HEK293 (cell line): ENCODE measurements at regions not wholly inside any gene's neighbourhood (a gene's known extent, or its start where the extent isn't known, plus 50 kb on each side); places are given as distances from the start of the nearest gene placed in this dataset.

Experiments
- CTCF ChIA-PET: fragments of 350-600 bp; formaldehyde crosslinking; extraction: SDS; loops from one replicate; lab custom pipeline; 2021; ENCODE audit warnings: antibody characterized with exemption; lab: Yijun Ruan, JAX
- POLR2A ChIA-PET: fragments of 300-600 bp; formaldehyde crosslinking; extraction: SDS; loops from one replicate; lab custom pipeline; 2020; ENCODE audit warnings: antibody characterized with exemption, inconsistent platforms; lab: Yijun Ruan, JAX
- H3K27ac ChIP-seq: fragments of 200-500 bp; sonication (Bioruptor generic); 2 replicates; pipeline ENCODE4 v1.5.1; 2014; ENCODE audit warnings: low read depth, low read length, control low read depth, inconsistent platforms; ENCODE audit errors: extremely low read depth
- H3K36me3 ChIP-seq, 2 experiments: fragments of 200-500 bp in 1 of 2; sonication (Bioruptor generic) in 1 of 2; 1 replicate in 1 of 2; 2 replicates in 1 of 2; pipeline ENCODE4 v1.5.1; 2014 to 2017; ENCODE audit warnings: inconsistent platforms in 2 of 2, low read length in 2 of 2; ENCODE audit not compliant: control insufficient read depth in 2 of 2, insufficient read depth in 1 of 2
- H3K4me1 ChIP-seq: fragments of 200-500 bp; sonication (Bioruptor generic); 2 replicates; pipeline ENCODE4 v1.5.1; 2014; ENCODE audit warnings: mild to moderate bottlenecking, low read length, inconsistent platforms; ENCODE audit not compliant: control insufficient read depth, insufficient read depth
- H3K4me3 ChIP-seq: 2 replicates; pipeline ENCODE4 v1.5.1; 2011; ENCODE audit warnings: low read depth, mild to moderate bottlenecking, control low read depth, low read length, moderate library complexity
- H3K9me3 ChIP-seq: fragments of 200-500 bp; sonication (Bioruptor generic); 2 replicates; pipeline ENCODE4 v1.5.1; 2014; ENCODE audit warnings: low read depth, low read length, inconsistent platforms; ENCODE audit not compliant: control insufficient read depth, insufficient read depth
- BCL11A ChIP-seq: fragments of 450-650 bp; formaldehyde crosslinking; IDR thresholded peaks from 2 replicates; pipeline ENCODE4 v1.5.1; 2016; ENCODE audit warnings: low read depth, missing biosample characterization, missing genetic modification characterization
- GLIS1 ChIP-seq: fragments of 450-650 bp; formaldehyde crosslinking; IDR thresholded peaks from 2 replicates; pipeline ENCODE4 v1.5.1; 2016; ENCODE audit warnings: missing biosample characterization, missing genetic modification characterization
- MYNN ChIP-seq: fragments of 450-650 bp; formaldehyde crosslinking; IDR thresholded peaks from 2 replicates; pipeline ENCODE4 v1.5.1; 2016; ENCODE audit warnings: missing biosample characterization, missing genetic modification characterization, borderline replicate concordance
- OVOL3 ChIP-seq: fragments of 450-650 bp; formaldehyde crosslinking; IDR thresholded peaks from 2 replicates; pipeline ENCODE4 v1.5.1; 2016; ENCODE audit warnings: missing biosample characterization, missing genetic modification characterization
- PATZ1 ChIP-seq: fragments of 450-650 bp; formaldehyde crosslinking; IDR thresholded peaks from 2 replicates; pipeline ENCODE4 v1.5.1; 2016; ENCODE audit warnings: missing biosample characterization, missing genetic modification characterization
- PRDM10 ChIP-seq: fragments of 450-650 bp; formaldehyde crosslinking; IDR thresholded peaks from 2 replicates; pipeline ENCODE4 v1.5.1; 2016; ENCODE audit warnings: missing biosample characterization, missing genetic modification characterization
- ZBTB6 ChIP-seq: fragments of 450-650 bp; formaldehyde crosslinking; IDR thresholded peaks from 2 replicates; pipeline ENCODE4 v1.5.1; 2017; ENCODE audit warnings: missing biosample characterization, missing genetic modification characterization
- ZEB2 ChIP-seq: fragments of 450-650 bp; formaldehyde crosslinking; IDR thresholded peaks from 2 replicates; pipeline ENCODE4 v1.5.1; 2016; ENCODE audit warnings: missing biosample characterization, missing genetic modification characterization
- ZFP41 ChIP-seq: fragments of 450-650 bp; formaldehyde crosslinking; IDR thresholded peaks from 2 replicates; pipeline ENCODE4 v1.5.1; 2016; ENCODE audit warnings: missing biosample characterization, missing genetic modification characterization, borderline replicate concordance
- ZNF10 ChIP-seq: fragments of 450-650 bp; formaldehyde crosslinking; IDR thresholded peaks from 2 replicates; pipeline ENCODE4 v1.5.1; 2017; ENCODE audit warnings: missing biosample characterization, missing genetic modification characterization
- ZNF350 ChIP-seq: fragments of 450-650 bp; formaldehyde crosslinking; IDR thresholded peaks from 2 replicates; pipeline ENCODE4 v1.5.0; 2017; ENCODE audit warnings: missing biosample characterization, mild to moderate bottlenecking, missing genetic modification characterization
- ZNF501 ChIP-seq: fragments of 450-650 bp; formaldehyde crosslinking; IDR thresholded peaks from 2 replicates; pipeline ENCODE4 v1.5.1; 2016; ENCODE audit warnings: missing biosample characterization, missing genetic modification characterization
- ZNF513 ChIP-seq: fragments of 450-650 bp; IDR thresholded peaks from 2 replicates; pipeline ENCODE4 v1.5.1; 2018; ENCODE audit warnings: missing biosample characterization, missing genetic modification characterization
- ZNF529 ChIP-seq: fragments of 450-650 bp; formaldehyde crosslinking; IDR thresholded peaks from 2 replicates; pipeline ENCODE4 v1.5.1; 2017; ENCODE audit warnings: missing genetic modification characterization, missing biosample characterization; ENCODE audit not compliant: insufficient replicate concordance
- ZNF561 ChIP-seq: fragments of 450-650 bp; IDR thresholded peaks from 2 replicates; pipeline ENCODE4 v1.5.1; 2018; ENCODE audit warnings: missing biosample characterization, missing genetic modification characterization, borderline replicate concordance
- ZNF660 ChIP-seq: fragments of 450-650 bp; IDR thresholded peaks from 2 replicates; pipeline ENCODE4 v1.5.1; 2018; ENCODE audit warnings: missing biosample characterization, mild to moderate bottlenecking, missing genetic modification characterization
- ZNF692 ChIP-seq: fragments of 450-650 bp; formaldehyde crosslinking; IDR thresholded peaks from 2 replicates; pipeline ENCODE4 v1.5.1; 2016; ENCODE audit warnings: missing biosample characterization, missing genetic modification characterization
- ZNF701 ChIP-seq: fragments of 450-650 bp; formaldehyde crosslinking; IDR thresholded peaks from 2 replicates; pipeline ENCODE4 v1.5.1; 2016; ENCODE audit warnings: missing biosample characterization, missing genetic modification characterization
- TF ChIP-seq, protein P1 (sequence below): fragments of 450-650 bp; formaldehyde crosslinking; IDR thresholded peaks from 2 replicates; pipeline ENCODE4 v1.5.1; 2016; ENCODE audit warnings: missing biosample characterization, missing genetic modification characterization

DNA sequence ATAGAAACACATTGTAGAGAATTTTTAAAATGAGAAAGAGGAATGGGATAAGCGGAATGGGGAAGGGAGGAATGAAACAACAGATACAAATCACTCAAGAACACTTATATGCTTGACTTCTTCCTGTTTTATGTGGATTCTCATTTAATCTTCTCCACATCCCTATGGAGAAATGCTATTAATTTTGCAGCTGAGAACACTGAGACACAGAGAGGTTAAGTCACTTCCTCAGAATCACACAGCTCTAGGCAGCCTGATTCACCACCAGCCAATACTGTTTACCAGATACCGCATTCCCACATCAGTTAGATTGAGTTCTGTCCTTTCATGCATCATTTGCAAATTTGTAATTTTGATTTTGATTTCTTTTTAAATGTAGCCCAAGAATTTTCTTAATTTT lies 170.5 kb downstream of the SH2D4B start (continued):
- TF ChIP-seq ZNF513 (tag by site-specific recombination) (no peak), BCL11A (tag by site-specific recombination) (no peak), ZNF701 (no peak), ZNF350 (tag by site-specific recombination) (no peak), ZNF561 (no peak)

DNA sequence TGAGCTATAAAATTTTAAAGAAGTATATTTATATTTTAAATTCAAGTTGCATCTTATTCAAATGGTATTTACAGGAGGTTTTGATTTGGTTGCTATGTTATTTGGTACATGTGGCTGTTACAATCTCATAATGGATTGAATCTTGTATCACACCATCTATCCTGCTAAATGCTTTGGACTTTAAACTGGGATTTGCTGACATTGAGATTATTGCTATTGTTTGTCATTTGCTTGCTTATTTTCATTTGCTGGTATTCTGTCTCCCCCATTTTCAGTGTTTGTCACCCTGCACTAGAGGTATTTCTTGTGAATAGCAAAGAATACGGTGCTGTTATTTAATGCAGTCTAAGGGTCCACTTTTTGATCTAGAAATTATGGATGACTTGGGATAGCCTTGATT lies 171.1 kb downstream of the SH2D4B start:
- Histone ChIP-seq H3K4me1 (no peaks in the 10 kb centered on the region), H3K9me3 (no peaks in the 10 kb centered on the region), H3K27ac (no peak overlapping the region), H3K4me3 (no peak overlapping the region), H3K36me3 (no peaks in the 10 kb centered on the region)
- ChIA-PET CTCF (interaction anchor here (1.0 to 1.9 kb wide), 2 partner anchors 9 to 46 kb away, joined by 4 to 5 read pairs; no protein-coding TSS in a partner anchor), POLR2A (no interaction called here)
- no peak for TF ChIP-seq GLIS1 (tag by site-specific recombination)

GRCh38 chr10:80709866-80710265 lies 172.2 kb downstream of the SH2D4B start:
- POLR2A ChIA-PET: no interaction called here
- CTCF ChIA-PET: interaction anchor here (0.7 kb wide), 1 partner anchor 45 kb away, joined by 3 read pairs; no protein-coding TSS in a partner anchor
- H3K27ac ChIP-seq: no peak overlapping the region
- TF ChIP-seq ZFP41 (tag by site-specific recombination) (no peak), PATZ1 (tag by site-specific recombination) (no peak), ZEB2 (tag by site-specific recombination) (no peak), ZNF692 (tag by site-specific recombination) (no peak), MYNN (tag by site-specific recombination) (no peak), ZNF10 (tag by site-specific recombination) (no peak), ZNF660 (no peak), PRDM10 (tag by site-specific recombination) (no peak), ZNF701 (no peak), ZNF529 (tag by site-specific recombination) (no peak), ZNF501 (tag by site-specific recombination) (no peak), OVOL3 (tag by site-specific recombination) (no peak), ZBTB6 (no peak)
- TF ChIP-seq, protein P1, sequence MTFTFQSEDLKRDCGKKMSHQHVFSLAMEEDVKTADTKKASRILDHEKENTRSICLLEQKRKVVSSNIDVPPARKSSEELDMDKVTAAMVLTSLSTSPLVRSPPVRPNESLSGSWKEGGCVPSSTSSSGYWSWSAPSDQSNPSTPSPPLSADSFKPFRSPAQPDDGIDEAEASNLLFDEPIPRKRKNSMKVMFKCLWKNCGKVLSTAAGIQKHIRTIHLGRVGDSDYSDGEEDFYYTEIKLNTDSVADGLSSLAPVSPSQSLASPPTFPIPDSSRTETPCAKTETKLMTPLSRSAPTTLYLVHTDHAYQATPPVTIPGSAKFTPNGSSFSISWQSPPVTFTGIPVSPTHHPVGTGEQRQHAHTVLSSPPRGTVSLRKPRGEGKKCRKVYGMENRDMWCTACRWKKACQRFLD (tag by site-specific recombination): no peak

More at GRCh38 chr10:80709866-80710265, 172.2 kb downstream of the SH2D4B start:
- Histone ChIP-seq H3K9me3 (no peaks in the 10 kb centered on the region), H3K36me3 (no peaks in the 10 kb centered on the region), H3K4me1 (no peaks in the 10 kb centered on the region), H3K4me3 (no peak overlapping the region)
